Neural cell (in vitro differentiated cells): ENCODE measurements at regions not wholly inside any gene's neighbourhood (a gene's known extent, or its start where the extent isn't known, plus 50 kb on each side); places are given as distances from the start of the nearest gene placed in this dataset.

Experiments used
- H2AFZ ChIP-seq: fragments of 200-600, 300-800 bp; sonication (generic), shearing (Covaris generic); 2 replicates; pipeline ENCODE4 v1.6.0; 2014; ENCODE audit warnings: low read depth, mild to moderate bottlenecking, antibody characterized with exemption, low read length, moderate library complexity
- H3F3A ChIP-seq: fragments of 200-600 bp; shearing (Covaris generic); 2 replicates; pipeline ENCODE4 v1.6.1; 2016; ENCODE audit warnings: mild to moderate bottlenecking, moderate library complexity, mixed read lengths, antibody characterized with exemption, low read length; ENCODE audit not compliant: insufficient read depth, poor library complexity, severe bottlenecking
- H3K27ac ChIP-seq: fragments of 200-600, 300-800 bp; sonication (generic), shearing (Covaris generic); 2 replicates; pipeline ENCODE4 v1.5.1; 2014; ENCODE audit warnings: mild to moderate bottlenecking, low read length, moderate library complexity
- H3K27me3 ChIP-seq: fragments of 300-800, 200-600 bp; sonication (generic), shearing (Covaris generic); 2 replicates; pipeline ENCODE4 v1.6.0; 2014; ENCODE audit warnings: mild to moderate bottlenecking, low read depth, low read length, moderate library complexity; ENCODE audit not compliant: insufficient read depth
- H3K36me3 ChIP-seq: fragments of 300-800, 200-600 bp; sonication (generic), shearing (Covaris generic); 2 replicates; pipeline ENCODE4 v1.5.1; 2014; ENCODE audit warnings: mild to moderate bottlenecking, antibody characterized with exemption, low read length, moderate library complexity; ENCODE audit not compliant: insufficient read depth
- H3K4me2 ChIP-seq: fragments of 300-800, 200-600 bp; sonication (generic), shearing (Covaris generic); 2 replicates; pipeline ENCODE4 v1.6.0; 2014; ENCODE audit warnings: mild to moderate bottlenecking, low read length
- H3K4me3 ChIP-seq: fragments of 300-800, 200-600 bp; sonication (generic), shearing (Covaris generic); 2 replicates; pipeline ENCODE4 v1.5.1; 2014; ENCODE audit warnings: mild to moderate bottlenecking, low read length, moderate library complexity
- H3K79me2 ChIP-seq: fragments of 200-600 bp; shearing (Covaris generic); replicated peaks from 2 replicates; pipeline ENCODE4 v1.6.0; 2014; ENCODE audit warnings: mild to moderate bottlenecking, low read length, moderate library complexity; ENCODE audit not compliant: insufficient read depth
- H3K9ac ChIP-seq: fragments of 300-800, 200-600 bp; sonication (generic), shearing (Covaris generic); 2 replicates; pipeline ENCODE4 v1.6.1; 2016; ENCODE audit warnings: mild to moderate bottlenecking, low read length, mixed read lengths
- H3K9me2 ChIP-seq: fragments of 200-600 bp; shearing (Covaris generic); 2 replicates; pipeline ENCODE4 v1.6.1; 2016; ENCODE audit warnings: mild to moderate bottlenecking, low read length, mixed read lengths; ENCODE audit not compliant: insufficient read depth
- H3K9me3 ChIP-seq: fragments of 200-600, 300-800 bp; sonication (generic), shearing (Covaris generic); 2 replicates; pipeline ENCODE4 v1.6.1; 2016; ENCODE audit warnings: mild to moderate bottlenecking, mixed run types, low read length, moderate library complexity, mixed read lengths
- H4K20me1 ChIP-seq: fragments of 200-600 bp; shearing (Covaris generic); 2 replicates; pipeline ENCODE4 v1.6.1; 2016; ENCODE audit warnings: mild to moderate bottlenecking, mixed run types; ENCODE audit not compliant: insufficient read depth
- CTCF ChIP-seq: fragments of 450-650 bp; IDR thresholded peaks from 2 replicates; pipeline ENCODE4 v1.5.1; 2014; ENCODE audit warnings: antibody characterized with exemption, mild to moderate bottlenecking, moderate library complexity; ENCODE audit not compliant: poor library complexity, severe bottlenecking
- EP300 ChIP-seq: fragments of 450-650 bp; conservative IDR thresholded peaks from 2 replicates; pipeline ENCODE4 v1.6.1; 2014; ENCODE audit warnings: antibody characterized with exemption, mild to moderate bottlenecking, moderate library complexity; ENCODE audit not compliant: poor library complexity, severe bottlenecking
- EZH2 ChIP-seq: fragments of 200-600, 300-800 bp; shearing (Covaris generic), sonication (generic); IDR thresholded peaks from 2 replicates; pipeline ENCODE4 v1.6.1; 2014; ENCODE audit warnings: antibody characterized with exemption, low read length, borderline replicate concordance, mild to moderate bottlenecking; ENCODE audit not compliant: insufficient read depth, poor library complexity, severe bottlenecking
- MXI1 ChIP-seq: fragments of 450-650 bp; conservative IDR thresholded peaks from 2 replicates; pipeline ENCODE4 v1.6.1; 2014; ENCODE audit warnings: antibody characterized with exemption, mild to moderate bottlenecking; ENCODE audit not compliant: poor library complexity, severe bottlenecking
- POLR2AphosphoS5 ChIP-seq: IDR thresholded peaks from 2 replicates; pipeline ENCODE4 v1.6.1; 2012
- RAD21 ChIP-seq: fragments of 450-650 bp; conservative IDR thresholded peaks from 2 replicates; pipeline ENCODE4 v1.6.1; 2014; ENCODE audit warnings: antibody characterized with exemption, mild to moderate bottlenecking, moderate library complexity
- SMC3 ChIP-seq: fragments of 450-650 bp; conservative IDR thresholded peaks from 2 replicates; pipeline ENCODE4 v1.6.1; 2014; ENCODE audit warnings: antibody characterized with exemption, mild to moderate bottlenecking, moderate library complexity; ENCODE audit not compliant: poor library complexity
- TAF1 ChIP-seq: IDR thresholded peaks from 2 replicates; pipeline ENCODE4 v1.6.1; 2012; ENCODE audit warnings: low read depth
- TF ChIP-seq, protein P1 (sequence below): IDR thresholded peaks from 2 replicates; pipeline ENCODE4 v1.6.1; 2012; ENCODE audit warnings: borderline replicate concordance

DNA sequence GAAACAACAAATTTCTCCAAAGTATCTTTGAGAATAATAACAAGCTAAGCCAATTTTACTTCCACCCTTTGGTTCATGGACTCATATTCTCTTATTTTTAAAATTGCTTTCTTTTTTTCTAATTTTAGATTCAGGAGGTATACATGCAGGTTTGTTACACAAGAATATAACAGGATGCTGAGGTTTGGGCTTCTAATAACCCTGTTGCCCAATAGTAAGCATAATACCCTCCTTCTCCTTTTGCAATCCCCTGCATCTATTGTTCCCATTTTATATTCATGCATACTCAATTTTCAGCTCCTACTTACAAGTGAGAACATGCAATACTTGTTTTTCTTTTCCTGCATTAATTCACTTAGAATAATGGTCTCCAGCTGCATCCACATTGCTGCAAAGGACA lies 202.3 kb upstream of the FSTL5 start:
- Histone ChIP-seq H4K20me1 (no peaks in the 10 kb centered on the region), H3K79me2 (no peaks in the 10 kb centered on the region)
- no peak for TF ChIP-seq TAF1
- TF ChIP-seq POLR2AphosphoS5 = no peak
- no peak for TF ChIP-seq SMC3
- TF ChIP-seq EZH2 = no peak
- no peak for TF ChIP-seq CTCF
- no peak for TF ChIP-seq RAD21
- TF ChIP-seq MXI1 = no peak
- TF ChIP-seq EP300 = no peak
- TF ChIP-seq, protein P1, sequence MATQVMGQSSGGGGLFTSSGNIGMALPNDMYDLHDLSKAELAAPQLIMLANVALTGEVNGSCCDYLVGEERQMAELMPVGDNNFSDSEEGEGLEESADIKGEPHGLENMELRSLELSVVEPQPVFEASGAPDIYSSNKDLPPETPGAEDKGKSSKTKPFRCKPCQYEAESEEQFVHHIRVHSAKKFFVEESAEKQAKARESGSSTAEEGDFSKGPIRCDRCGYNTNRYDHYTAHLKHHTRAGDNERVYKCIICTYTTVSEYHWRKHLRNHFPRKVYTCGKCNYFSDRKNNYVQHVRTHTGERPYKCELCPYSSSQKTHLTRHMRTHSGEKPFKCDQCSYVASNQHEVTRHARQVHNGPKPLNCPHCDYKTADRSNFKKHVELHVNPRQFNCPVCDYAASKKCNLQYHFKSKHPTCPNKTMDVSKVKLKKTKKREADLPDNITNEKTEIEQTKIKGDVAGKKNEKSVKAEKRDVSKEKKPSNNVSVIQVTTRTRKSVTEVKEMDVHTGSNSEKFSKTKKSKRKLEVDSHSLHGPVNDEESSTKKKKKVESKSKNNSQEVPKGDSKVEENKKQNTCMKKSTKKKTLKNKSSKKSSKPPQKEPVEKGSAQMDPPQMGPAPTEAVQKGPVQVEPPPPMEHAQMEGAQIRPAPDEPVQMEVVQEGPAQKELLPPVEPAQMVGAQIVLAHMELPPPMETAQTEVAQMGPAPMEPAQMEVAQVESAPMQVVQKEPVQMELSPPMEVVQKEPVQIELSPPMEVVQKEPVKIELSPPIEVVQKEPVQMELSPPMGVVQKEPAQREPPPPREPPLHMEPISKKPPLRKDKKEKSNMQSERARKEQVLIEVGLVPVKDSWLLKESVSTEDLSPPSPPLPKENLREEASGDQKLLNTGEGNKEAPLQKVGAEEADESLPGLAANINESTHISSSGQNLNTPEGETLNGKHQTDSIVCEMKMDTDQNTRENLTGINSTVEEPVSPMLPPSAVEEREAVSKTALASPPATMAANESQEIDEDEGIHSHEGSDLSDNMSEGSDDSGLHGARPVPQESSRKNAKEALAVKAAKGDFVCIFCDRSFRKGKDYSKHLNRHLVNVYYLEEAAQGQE = no peak

GRCh38 chr4:162364651-162365050 lies 200.9 kb upstream of the FSTL5 start:
- no peaks in the 10 kb centered on the region for H3K79me2 ChIP-seq
- H3K9ac ChIP-seq = no peak overlapping the region
- no peak overlapping the region for H2AFZ ChIP-seq
- H3K4me3 ChIP-seq = no peak overlapping the region
- TF ChIP-seq, protein P1 = no peak
- TF ChIP-seq EP300 = no peak
- TF ChIP-seq SMC3 = no peak
- no peak for TF ChIP-seq MXI1
- TF ChIP-seq RAD21 = no peak
- no peak for TF ChIP-seq EZH2
- TF ChIP-seq TAF1 = no peak
- no peak for TF ChIP-seq POLR2AphosphoS5
- no peaks in the 10 kb centered on the region for H3F3A ChIP-seq
- H4K20me1 ChIP-seq = no peaks in the 10 kb centered on the region
- H3K27me3 ChIP-seq = no peaks in the 10 kb centered on the region
- no peaks in the 10 kb centered on the region for H3K36me3 ChIP-seq
- no peak overlapping the region for H3K27ac ChIP-seq
- no peaks in the 10 kb centered on the region for H3K9me3 ChIP-seq
- H3K4me2 ChIP-seq = no peak overlapping the region
- no peaks in the 10 kb centered on the region for H3K9me2 ChIP-seq

More for the DNA sequence above, 202.3 kb upstream of the FSTL5 start:
- no peak overlapping the region for H3K9ac ChIP-seq
- H3K4me3 ChIP-seq = no peak overlapping the region
- no peak overlapping the region for H3K27ac ChIP-seq
- no peaks in the 10 kb centered on the region for H3F3A ChIP-seq
- H3K9me2 ChIP-seq = no peaks in the 10 kb centered on the region
- H3K9me3 ChIP-seq = no peaks in the 10 kb centered on the region
- H3K27me3 ChIP-seq = no peaks in the 10 kb centered on the region
- no peak overlapping the region for H3K4me2 ChIP-seq
- H3K36me3 ChIP-seq = no peaks in the 10 kb centered on the region
- no peak overlapping the region for H2AFZ ChIP-seq
